ENCODE measurements at regions not wholly inside any gene's neighbourhood (a gene's known extent, or its start where the extent isn't known, plus 50 kb on each side); places are given as distances from the start of the nearest gene placed in this dataset.

DNA sequence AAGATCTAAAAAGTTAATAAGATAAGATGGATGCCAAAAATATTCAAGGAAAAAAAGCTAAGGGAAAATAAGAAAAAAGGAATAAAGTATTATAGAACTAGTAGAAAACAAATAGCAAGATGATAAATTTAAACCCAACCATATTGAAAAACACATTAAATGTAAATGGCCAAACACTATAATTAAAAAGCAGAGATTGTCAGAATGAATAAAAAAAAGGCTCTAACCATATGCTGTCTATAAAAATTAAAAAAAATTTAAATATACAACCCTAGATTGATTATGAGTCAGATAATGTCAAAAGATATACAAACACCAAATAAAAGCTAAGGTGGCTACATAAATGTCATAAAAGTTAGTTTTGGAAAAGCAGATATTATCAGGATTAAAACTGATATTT is 617.5 kb upstream of the SGCG start:
- no peak for DNase-seq

DNA sequence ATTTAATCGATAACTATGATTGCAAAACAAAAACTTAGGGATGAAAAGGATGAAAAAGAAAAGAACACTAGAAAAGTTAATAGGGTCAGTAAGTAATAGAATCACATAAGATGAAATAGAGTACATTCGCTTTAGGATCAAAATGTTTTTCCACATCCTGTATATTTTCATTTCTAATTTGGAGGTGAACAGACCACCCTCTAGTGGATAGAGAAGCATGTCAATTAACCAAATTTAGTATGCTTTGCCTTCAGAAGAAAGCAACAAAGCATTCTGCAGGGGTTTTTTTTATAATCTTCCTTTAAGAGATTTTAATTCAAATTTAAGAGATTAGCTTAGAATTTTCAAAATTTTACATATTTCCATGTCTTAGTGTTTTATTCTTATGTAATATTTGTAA is 611.0 kb upstream of the SGCG start:
- no peak for DNase-seq

DNA sequence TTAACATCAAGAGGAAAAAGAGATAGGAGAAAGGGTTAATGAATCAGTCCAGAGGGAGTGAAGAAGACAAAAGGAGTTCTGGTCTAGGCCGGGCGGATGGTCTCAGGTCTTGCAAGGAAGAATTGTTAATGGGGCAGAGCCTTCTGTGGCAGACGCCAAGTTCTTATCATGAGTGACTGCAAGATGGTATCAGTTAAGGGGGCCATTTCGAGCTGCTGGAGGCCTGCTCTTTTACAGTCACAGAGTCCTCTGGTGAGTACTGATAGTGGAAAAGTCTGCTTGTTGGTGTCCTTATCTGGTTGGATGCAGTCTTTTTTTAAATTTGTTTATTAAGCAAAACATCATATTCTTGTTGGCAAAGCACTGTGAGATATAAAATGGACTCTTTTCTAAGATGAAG is 590.9 kb upstream of the SGCG start:
- peak; percentile 85 for DNase-seq

DNA sequence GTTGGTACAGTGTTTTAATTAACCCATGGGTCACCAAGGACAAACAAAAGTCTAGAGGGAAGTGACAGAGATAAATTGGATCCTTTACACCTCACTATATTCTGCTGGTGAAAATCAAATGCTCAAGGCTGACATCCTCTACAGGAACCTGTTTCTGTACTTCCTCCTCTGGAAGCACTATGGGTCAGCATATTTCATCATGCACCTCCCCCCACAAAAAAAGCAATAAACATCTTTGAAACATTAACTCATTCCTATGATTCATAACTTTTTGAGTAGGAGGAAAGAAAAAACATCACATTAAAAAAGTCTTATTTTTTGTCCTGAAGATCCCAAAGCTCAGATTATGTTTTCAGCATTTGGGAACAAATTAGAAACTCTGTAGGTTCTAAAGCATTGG is 588.3 kb upstream of the SGCG start:
- DNase-seq = no peak

DNA sequence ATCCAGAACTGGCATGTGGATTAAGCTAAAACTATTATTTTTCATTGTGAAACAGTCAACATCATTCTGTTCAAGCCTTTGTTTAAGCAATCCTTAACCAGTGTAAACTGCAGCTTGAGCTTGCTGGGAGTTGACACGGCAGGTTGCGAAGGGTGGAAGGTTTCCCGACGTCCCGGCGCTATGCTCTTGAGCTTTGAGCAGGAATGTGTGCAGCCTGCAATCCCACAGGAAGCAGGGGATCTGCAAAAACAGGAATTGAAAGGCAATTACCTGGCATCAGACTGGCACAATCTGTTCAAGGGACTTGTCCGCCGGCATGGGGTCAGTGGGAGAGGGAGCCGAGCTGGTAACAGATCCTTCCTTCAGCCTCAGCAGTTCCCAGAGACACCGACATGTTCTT is 586.7 kb upstream of the SGCG start:
- DNase-seq = no peak

DNA sequence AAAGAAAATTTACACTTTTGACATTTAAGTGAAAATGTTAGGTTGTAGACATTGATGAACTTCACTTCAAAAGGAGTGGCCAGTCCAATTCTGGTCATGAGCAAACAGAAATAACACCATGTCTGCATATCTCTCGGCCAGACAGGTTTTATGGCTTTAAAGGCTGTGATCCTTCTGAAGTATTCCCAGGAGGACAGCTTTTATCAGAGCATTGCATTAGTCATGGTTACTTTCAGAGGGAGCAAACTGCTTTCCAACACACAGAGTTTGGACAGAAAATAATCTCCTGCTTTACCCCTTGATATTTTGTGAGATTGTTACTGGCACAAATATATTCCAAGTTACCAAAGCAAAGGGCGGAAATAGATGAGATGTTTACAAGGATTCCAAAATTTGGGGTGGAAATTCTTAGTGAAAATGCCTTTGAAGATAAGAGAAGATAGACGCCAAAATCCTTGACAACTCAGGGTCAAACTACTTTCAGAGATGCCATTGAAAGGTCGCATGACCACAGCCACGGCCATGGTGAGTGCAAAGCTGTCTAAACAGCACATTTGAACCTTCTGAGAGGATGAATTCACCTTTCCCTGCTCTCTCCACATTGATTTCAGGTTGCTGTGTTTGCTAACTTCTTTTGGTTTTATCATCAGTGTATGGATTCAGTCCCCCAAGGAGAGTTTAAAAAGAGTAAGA is 584.5 kb upstream of the SGCG start:
- DNase-seq = peak; percentile 63

DNA sequence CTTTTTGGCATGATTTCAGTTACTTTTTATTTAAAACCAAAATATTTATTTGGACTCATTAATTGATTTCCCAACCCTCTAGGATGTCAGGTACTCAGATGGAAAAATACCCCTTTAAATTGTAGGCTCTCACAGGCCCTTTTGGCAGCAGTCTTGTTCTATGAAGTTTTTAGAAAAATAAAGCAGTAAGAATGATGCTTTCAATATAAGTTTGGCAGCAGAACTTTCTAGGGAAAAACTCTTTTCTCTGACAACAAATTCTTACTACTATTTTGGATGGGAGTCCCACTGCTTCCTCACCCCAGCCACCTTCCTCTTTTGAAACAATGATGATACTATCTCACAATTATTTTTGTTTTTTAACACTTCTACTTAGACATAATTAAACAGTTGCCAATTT is 581.6 kb upstream of the SGCG start:
- DNase-seq = no peak

DNA sequence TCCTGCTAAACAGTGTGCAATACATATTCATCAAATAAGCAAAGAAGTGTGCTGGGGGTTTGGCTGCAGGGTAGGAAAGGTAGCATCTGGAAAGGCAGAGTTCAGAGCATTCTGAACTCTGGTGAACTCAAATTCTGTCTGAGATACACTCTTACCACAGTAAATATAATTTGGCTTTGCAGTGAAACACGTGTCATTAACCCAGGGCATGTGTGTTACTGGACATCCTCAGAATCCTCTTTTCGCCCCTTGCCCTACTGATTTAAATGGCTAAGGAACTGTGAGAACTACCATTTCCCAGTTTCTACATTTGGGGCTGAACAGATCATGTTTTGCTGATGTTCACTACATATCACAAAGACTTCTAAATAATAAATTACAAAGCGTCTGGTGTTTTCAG is 562.8 kb upstream of the SGCG start:
- no peak for DNase-seq

DNA sequence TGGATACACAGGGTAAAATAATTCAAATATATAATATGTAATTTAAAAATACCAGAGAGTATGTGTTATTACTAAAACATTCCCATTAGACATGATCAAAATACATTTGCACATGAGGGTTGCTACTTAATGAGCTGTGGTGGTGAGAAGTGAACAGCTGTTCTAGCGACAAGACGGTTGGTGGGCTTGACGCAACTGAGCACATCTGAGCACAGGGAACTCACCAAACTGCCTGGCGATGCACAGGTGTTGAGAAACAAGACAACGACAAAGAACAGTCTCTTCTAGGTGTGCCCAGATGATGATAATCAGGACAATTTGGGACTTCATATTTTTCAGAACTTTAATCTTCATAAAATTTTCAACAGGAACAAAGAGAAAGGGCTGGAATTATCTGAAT is 555.1 kb upstream of the SGCG start:
- no peak for DNase-seq

DNA sequence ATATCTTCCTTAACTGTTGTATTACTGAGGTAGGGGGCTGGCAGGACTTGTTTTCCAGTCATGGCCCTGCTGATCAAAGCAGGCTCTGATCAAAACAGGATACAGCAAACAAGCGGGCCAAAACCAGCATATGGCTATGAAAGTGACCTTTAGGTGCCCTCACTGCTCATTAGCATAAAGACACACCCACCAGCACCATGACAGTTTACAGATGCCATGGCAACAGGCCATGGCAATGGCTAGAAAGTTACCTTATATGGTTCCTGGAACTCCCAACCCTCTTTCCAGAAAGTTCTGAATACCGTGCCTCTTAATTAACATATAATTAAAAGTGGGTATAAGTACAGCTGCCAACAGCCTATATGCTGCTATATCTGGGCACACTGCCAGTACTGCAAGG is 551.4 kb upstream of the SGCG start:
- no peak for DNase-seq

DNA sequence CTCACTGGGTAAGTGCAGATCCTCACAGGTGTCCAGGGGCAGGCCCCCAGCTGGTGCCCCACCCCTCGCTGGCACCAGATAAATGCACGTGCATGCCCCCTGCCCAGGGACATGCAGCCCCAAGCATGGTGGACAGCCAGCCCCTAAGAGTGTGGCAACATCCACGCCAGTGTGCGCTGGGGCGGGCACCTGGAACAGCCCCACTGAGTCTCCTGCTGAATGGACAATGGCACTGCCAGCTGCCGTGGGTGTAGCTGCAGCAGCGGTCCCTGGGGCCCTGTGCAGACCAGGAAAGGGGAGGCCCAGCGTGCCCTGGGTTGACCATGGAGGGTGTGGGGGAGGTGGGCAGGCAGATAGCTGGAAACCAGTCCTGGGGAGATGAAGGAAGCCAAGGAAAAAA is 538.7 kb upstream of the SGCG start:
- no peak for DNase-seq

DNA sequence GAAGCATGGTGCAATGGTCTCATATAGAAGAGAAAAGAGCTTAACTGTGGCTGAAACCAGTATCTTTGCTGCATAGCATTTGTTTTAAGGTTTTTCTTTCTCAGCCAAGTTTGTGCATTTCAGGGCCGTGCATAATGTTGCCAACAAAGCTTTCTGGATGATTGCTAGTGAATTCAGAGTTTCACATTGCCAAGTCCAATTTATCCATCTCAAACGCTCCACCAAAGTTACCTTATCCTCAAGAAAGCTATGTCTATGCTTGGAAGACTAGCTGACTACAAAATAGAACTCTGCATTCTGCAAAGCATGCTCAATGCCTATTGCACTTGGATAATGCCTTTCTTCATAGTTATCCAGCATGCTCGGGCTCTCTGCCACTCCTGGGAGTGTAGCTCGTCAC is 535.8 kb upstream of the SGCG start:
- no peak for DNase-seq

DNA sequence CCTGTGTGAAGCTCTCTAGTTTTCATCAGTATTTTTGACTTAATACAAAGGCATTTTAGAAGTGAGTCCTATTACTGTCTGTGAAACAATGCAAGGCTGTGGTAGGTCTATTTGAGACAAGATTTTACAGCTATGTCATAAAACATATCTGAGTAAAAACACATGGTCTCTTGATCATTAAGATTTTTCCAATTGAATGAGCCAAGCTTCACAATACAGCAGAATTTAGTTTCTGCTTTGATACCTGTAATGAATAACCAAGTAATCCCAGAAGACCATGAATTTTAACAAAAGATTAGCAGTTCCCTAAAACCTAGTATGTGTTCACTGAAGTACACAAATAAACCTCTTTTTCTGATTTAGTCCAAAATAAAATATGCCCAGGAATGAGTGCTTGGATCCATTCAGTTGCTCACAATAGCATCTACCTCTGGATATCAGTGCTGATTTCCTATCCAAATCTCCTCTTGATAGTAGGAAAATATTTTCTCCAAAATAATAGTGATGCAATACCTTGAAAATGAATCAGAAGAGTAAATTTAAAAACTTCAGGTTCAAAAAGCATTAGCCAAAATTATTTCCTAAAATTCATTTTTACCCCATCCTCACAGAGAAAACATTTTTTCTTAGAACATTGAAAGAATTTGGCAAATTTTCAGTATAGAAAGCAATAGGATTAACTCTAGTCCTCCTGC is 533.5 kb upstream of the SGCG start:
- no peak for DNase-seq

DNA sequence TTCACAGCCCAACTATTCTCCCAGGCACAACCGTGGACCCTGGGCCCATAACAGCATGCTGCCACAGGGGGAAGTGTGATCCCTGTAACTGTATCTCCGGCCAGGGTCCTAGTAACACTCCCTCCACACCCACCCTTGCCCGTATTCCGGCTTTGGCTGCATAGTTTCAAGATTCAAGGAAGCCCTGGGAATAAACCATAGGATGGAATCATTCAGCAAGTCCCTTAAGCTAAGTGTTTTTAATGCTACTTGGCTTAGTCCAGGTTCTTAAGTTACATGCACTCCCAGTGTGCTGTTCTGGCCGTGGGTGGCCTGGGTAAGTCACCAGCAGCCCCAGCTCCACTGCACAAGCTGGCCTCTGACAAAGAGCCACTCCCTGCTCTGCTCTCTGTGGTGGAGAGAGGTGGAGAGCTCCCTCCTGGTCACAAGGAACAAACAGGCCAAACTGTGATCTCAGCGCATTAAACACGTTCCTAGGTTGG is 532.4 kb upstream of the SGCG start:
- peak; percentile 73 for DNase-seq

DNA sequence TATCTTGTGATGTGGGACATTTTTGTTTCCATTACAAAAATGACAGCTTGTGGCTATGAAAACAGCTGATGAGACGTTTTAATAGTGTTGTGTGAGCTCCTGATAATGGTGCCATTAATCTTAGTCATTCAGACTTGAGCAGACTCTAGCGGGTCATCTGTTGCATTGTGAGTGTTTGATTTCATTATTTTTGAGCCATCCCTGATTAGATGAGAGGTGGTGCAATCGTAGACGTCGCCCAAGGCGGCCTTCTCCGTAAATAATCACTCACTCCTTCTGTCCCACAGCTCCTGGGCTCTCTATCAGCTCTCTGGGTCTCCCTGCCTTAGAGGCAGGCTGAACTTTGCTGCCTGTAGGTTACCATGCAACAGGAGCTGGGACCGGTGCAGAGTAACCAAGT is 528.0 kb upstream of the SGCG start:
- DNase-seq = no peak

DNA sequence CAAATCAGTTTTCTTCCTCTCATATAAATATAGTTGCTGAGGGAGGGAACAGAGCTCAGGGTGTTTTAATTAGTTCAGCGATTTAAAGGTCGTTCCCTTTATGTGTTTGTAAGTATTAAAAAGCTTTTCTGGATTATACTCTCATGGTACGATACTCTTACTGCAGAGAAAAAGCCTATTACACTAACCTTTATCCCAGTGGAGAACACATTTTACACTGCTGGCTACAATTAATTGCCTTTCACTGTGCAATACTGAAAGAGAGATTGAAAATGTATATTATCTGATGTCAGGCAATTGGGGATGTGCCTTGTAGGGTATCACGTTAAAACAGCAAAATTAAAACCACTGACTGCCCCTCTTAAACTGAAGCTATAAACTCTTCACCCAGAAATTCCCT is 526.9 kb upstream of the SGCG start:
- no peak for DNase-seq

DNA sequence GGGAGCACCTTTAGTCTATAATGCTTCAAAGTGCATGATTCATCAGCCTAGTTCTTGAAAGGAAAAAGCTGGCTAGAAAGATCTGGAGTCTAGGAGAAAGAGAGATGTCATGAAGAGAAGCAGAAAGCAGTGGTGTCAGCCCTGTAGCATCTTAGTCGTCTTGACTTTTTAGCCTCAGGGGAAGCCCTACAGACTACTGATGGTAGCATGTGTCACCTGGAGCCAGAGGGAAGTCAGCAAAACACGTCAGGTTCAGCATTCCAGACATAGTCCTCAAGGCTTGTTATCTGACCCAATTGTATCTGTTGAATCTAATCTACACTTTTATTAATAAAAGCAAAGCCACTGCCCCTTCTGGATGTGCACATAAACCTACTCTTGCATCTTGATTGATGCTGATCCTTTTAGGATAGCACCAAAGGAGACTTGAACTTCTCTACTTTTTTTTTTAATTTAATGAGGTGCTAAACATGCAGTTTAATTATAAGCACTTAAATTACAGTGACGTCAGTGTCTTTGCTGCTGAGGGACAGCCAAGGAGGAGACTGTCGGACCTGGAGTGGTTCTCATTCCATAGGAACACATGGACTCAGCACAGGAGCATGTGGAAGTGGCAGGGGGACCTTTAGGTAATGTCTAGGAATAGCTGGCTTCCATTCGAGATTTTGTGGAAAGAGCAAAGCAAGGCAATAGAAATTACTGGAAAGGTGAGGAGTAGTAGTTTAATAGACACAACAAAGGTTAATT is 525.5 kb upstream of the SGCG start:
- peak; percentile 81 for DNase-seq

DNA sequence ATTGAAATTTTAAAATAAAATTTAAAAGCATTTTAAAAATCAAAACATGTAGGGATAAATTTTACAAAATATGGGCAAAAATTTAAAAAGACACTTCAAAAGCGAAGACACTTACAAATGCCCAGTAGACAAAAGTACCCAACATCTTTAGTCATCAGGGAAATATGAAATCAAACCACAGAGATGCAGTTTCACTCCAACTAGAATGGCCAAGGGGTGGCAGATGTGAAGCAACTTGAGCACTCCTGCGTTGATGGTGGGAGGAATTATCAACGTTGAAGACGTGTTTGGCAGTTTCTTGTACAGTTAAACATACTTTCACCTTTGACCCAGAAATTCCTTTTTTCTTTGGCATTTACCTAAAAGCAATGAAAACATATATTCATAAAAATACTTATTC is 518.0 kb upstream of the SGCG start:
- DNase-seq = no peak

DNA sequence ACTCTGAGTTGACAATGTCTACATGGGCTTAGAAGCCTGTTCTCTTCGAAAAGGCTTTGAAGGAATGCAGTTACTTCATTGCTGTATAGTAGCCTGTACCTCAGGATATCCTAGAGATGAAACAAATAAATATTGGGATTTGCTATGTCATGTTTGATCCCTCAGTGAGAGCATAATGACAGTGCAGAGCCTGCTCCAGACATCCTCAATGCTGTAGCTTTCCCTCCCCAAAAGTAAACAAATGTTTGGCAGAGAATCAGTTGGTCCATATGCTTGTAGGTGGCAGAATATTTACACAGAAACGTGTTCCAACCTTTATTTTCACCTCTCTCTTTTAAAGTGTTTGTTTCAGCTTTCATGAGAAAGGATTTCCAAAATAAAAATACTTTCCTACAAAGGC is 515.3 kb upstream of the SGCG start:
- DNase-seq = no peak

DNA sequence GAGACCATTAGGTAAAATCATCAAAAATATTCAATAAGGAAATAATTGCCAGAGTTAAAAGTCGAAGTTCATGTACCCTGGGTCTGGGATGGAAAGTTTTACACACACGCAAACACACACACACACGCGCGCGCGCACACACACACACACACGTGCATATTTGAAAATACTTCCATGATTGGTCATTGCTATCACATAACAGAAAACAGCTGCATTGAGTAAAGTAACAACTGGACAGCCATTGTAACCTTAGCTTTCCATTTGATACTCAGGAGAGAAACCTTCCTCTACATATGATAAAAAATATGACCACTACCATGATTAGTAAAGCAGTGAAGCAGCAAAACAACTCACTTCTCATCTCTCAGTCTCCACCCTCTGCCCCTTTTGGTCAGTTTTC is 490.0 kb upstream of the SGCG start:
- DNase-seq = no peak

DNA sequence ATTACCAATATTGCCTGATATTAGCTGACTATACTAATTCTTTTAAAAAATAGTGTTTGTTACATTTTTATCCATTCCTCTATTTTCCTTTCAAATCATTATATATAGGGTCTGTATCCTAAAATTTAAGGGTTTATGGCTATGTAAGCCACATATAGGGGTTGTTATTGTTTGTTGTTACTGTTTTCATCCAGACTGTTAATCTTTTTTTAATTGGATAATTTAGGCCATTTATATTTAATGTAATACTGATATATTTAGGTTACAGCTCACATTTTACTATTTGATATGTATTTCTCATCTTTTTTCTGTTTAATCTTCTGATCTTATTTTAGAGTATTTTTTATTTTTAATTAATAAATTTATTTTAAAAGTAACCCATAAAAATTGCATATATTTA is 487.1 kb upstream of the SGCG start:
- DNase-seq = no peak

DNA sequence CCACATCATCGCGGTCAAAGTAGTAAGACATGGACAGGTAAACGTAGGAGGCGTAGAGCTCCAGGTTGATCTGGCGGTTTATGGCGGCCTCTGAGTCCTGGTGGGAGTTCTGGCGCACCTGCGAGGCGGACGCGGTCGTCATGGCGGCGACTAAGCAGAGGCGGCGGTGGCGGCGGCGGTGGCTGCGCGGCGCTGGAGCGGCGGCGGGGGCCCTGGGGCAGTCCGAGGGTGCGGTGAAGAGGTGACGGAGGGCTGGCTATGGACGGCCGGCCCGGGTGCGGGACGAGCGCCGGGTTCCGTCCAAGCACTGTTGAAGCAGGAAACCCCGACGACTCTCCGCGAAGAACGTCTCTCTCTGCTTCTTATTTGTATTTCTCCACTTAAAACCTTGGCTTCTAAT is 484.3 kb upstream of the SGCG start:
- DNase-seq = no peak

DNA sequence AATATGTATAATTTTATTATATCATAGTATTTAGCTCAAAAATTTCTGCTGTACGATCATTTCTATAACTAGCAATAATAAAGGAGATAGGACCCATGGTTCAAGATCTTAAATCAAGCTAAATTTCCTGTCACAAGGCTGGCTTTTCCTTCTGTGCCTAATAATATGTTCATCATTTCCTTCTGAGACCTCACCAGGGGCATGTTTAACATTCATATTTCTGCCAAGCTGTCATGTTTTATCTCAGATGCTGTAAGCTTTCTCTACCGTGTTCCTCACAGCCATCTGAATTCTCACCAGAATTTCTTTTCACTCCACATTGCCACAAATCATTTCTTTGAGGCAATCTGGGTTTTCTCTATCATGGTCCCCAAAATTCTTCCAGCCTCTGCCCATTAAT is 482.3 kb upstream of the SGCG start:
- DNase-seq = no peak

DNA sequence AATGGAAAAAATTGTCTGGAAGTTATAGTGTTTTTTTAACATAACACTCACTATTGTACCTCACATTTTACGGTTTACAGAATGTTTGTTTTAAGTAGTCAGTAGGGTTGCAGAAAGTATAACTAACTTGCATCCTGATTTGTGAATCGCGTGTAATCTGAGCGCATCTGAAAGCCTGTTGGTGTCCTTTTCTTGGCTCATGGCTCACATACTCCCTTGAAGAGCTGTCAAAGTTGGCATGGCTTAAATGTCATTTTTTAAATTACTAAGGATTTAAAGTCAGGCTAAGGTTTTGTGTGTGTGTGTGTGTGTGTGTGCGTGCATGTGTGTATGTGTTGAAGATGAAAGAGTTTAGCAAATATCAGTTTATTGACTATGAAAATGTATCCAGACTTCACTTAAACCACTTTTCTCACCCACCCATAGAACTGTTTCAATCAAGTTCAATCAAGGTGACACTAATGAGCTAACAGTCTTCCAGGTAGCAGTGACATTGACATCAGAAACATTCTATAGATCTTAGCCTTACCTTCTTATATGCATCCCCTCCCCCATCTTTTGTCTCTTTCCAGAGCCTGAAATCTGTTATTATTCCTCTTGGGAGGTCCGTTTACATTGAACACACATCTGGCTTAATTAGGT is 480.4 kb upstream of the SGCG start:
- DNase-seq = no peak
